Trophoblast cell (in vitro differentiated cells and primary cell): ENCODE measurements at regions not wholly inside any gene's neighbourhood (a gene's known extent, or its start where the extent isn't known, plus 50 kb on each side); places are given as distances from the start of the nearest gene placed in this dataset.
A peak's percentile ranks its signal among the peaks of the same experiment; 100 is the strongest.

Experiments
- DNase-seq, 2 donors: peaks; one replicate each; pipeline ENCODE4 v3.0.0-alpha.2; 2016
- H2AFZ ChIP-seq: 2 replicates; pipeline ENCODE4 v1.6.1; 2013; ENCODE audit warnings: low read length, moderate library complexity, mild to moderate bottlenecking; ENCODE audit not compliant: insufficient read depth, poor library complexity
- H2AK5ac ChIP-seq: 2 replicates; pipeline ENCODE4 v1.6.1; 2013; ENCODE audit warnings: mild to moderate bottlenecking, low read length
- H2BK120ac ChIP-seq: 2 replicates; pipeline ENCODE4 v1.6.1; 2013; ENCODE audit warnings: low read length, mild to moderate bottlenecking, moderate library complexity; ENCODE audit not compliant: insufficient read depth, poor library complexity
- H2BK12ac ChIP-seq: 2 replicates; pipeline ENCODE4 v1.6.1; 2013; ENCODE audit warnings: mild to moderate bottlenecking, low read length, moderate library complexity
- H2BK5ac ChIP-seq: 2 replicates; pipeline ENCODE4 v1.6.1; 2013; ENCODE audit warnings: low read length, low read depth, moderate library complexity, mild to moderate bottlenecking; ENCODE audit not compliant: poor library complexity
- H3K14ac ChIP-seq: 2 replicates; pipeline ENCODE4 v1.6.1; 2013; ENCODE audit warnings: mild to moderate bottlenecking, low read length
- H3K18ac ChIP-seq: 2 replicates; pipeline ENCODE4 v1.6.1; 2013; ENCODE audit warnings: mild to moderate bottlenecking, low read length
- H3K23ac ChIP-seq: 2 replicates; pipeline ENCODE4 v1.6.1; 2013; ENCODE audit warnings: low read length
- H3K27ac ChIP-seq: 2 replicates; pipeline ENCODE4 v1.5.1; 2013; ENCODE audit warnings: low read depth, mild to moderate bottlenecking, inconsistent platforms, low read length, moderate library complexity
- H3K27me3 ChIP-seq: 2 replicates; pipeline ENCODE4 v1.6.1; 2013; ENCODE audit warnings: inconsistent platforms, mild to moderate bottlenecking, low read length, moderate library complexity; ENCODE audit not compliant: insufficient read depth
- H3K36me3 ChIP-seq, 2 experiments: 1 replicate in 1 of 2; 2 replicates in 1 of 2; pipeline ENCODE4 v1.6.1; 2013; ENCODE audit warnings: low read length in 2 of 2, mild to moderate bottlenecking in 2 of 2, moderate library complexity in 1 of 2; ENCODE audit not compliant: insufficient read depth in 2 of 2, control insufficient read depth in 1 of 2
- H3K4ac ChIP-seq: 2 replicates; pipeline ENCODE4 v1.6.1; 2013; ENCODE audit warnings: low read depth, mild to moderate bottlenecking, low read length, moderate library complexity
- H3K4me1 ChIP-seq, 2 experiments: 1 replicate in 1 of 2; 2 replicates in 1 of 2; pipeline ENCODE4 v1.6.1; 2013; ENCODE audit warnings: low read length in 2 of 2, mild to moderate bottlenecking in 2 of 2, moderate library complexity in 1 of 2; ENCODE audit not compliant: insufficient read depth in 2 of 2, control insufficient read depth in 1 of 2
- H3K4me2 ChIP-seq: 2 replicates; pipeline ENCODE4 v1.6.1; 2013; ENCODE audit warnings: inconsistent platforms, mild to moderate bottlenecking, low read length, moderate library complexity
- H3K4me3 ChIP-seq: 2 replicates; pipeline ENCODE4 v1.5.1; 2013; ENCODE audit warnings: mild to moderate bottlenecking, low read depth, low read length, inconsistent platforms
- H3K79me1 ChIP-seq: one replicate; pipeline ENCODE4 v1.6.1; 2013; ENCODE audit warnings: low read length
- H3K79me2 ChIP-seq: 2 replicates; pipeline ENCODE4 v1.6.1; 2013; ENCODE audit warnings: low read length, mild to moderate bottlenecking; ENCODE audit not compliant: control insufficient read depth, insufficient read depth, poor library complexity
- H3K9ac ChIP-seq: 2 replicates; pipeline ENCODE4 v1.6.1; 2013; ENCODE audit warnings: mild to moderate bottlenecking, low read length
- H3K9me3 ChIP-seq: 2 replicates; pipeline ENCODE4 v1.6.1; 2013; ENCODE audit warnings: low read depth, mild to moderate bottlenecking, control low read depth, inconsistent platforms, low read length; ENCODE audit not compliant: insufficient read depth
- H4K12ac ChIP-seq: 2 replicates; pipeline ENCODE4 v1.6.1; 2013; ENCODE audit warnings: low read depth, mild to moderate bottlenecking, low read length, moderate library complexity
- H4K8ac ChIP-seq: 2 replicates; pipeline ENCODE4 v1.6.1; 2013; ENCODE audit warnings: low read depth, mild to moderate bottlenecking, low read length, moderate library complexity
- H4K91ac ChIP-seq: one replicate; pipeline ENCODE4 v1.6.1; 2013; ENCODE audit warnings: low read depth, mild to moderate bottlenecking, low read length, moderate library complexity
- WGBS: extraction: QIAGEN DNeasy Blood & Tissue Kit; methylation state at CpG from one replicate; pipeline ENCODE4 v1.1.7; 2013; ENCODE audit warnings: missing lambda C conversion rate; ENCODE audit not compliant: insufficient read length, insufficient coverage; ENCODE audit errors: extremely low coverage; 5-methylcytosine and 5-hydroxymethylcytosine counted together

DNA sequence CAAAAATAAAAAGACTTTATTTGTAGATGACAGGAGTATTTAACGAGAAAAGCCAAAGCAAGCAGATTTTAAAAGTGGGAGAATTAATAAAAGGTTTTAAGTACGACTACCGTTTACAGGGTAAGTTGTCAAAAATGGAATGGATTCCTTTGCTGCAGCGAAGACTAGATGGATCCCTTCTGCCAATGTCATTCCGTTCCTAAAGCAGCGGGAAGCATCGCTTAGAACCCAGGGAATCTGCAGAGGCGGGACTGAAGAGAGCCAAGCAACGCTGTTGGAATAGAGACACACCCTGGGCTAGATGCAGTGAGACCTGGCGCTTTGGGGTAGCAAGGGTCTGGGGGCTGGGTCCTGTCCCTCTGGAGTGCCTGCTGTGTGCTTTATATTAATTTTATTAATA lies 303.1 kb upstream of the MKI67 start:
- no CpG with 5 or more reads among the region's 10 CpGs for WGBS
- Histone ChIP-seq H3K79me1 (no peaks in the 10 kb centered on the region), H3K23ac (no peak overlapping the region), H3K4me1 (no peaks in the 10 kb centered on the region), H4K91ac (no peak overlapping the region), H2AK5ac (no peak overlapping the region), H3K4me2 (no peak overlapping the region), H3K18ac (no peak overlapping the region), H3K9ac (no peak overlapping the region), H3K4me3 (no peak overlapping the region), H3K4ac (no peak overlapping the region), H4K8ac (no peak overlapping the region), H3K36me3 (no peaks in the 10 kb centered on the region), H3K9me3 (peaks cover 3% of the 10 kb centered on the region), H2BK12ac (no peak overlapping the region), H2AFZ (no peak overlapping the region), H4K12ac (no peak overlapping the region), H3K79me2 (no peaks in the 10 kb centered on the region), H2BK5ac (no peak overlapping the region), H2BK120ac (no peak overlapping the region), H3K27ac (no peak overlapping the region), H3K27me3 (no peaks in the 10 kb centered on the region), H3K14ac (no peak overlapping the region)
- no peak for DNase-seq

GRCh38 chr10:128429835-128430513 lies 303.8 kb upstream of the MKI67 start:
- peak overlapping the region; percentile 41 for H3K9ac ChIP-seq
- H2BK12ac ChIP-seq: no peak overlapping the region
- H3K14ac ChIP-seq: no peak overlapping the region
- no peak overlapping the region for H3K4ac ChIP-seq
- DNase-seq: no peak
- no peaks in the 10 kb centered on the region for H3K4me1 ChIP-seq
- no peak overlapping the region for H3K4me2 ChIP-seq
- no peak overlapping the region for H2AFZ ChIP-seq
- H3K79me1 ChIP-seq: no peaks in the 10 kb centered on the region
- H3K27ac ChIP-seq: no peak overlapping the region
- H3K4me3 ChIP-seq: no peak overlapping the region
- no peak overlapping the region for H2BK5ac ChIP-seq
- WGBS: no CpG with 5 or more reads among the region's 33 CpGs
- H3K23ac ChIP-seq: no peak overlapping the region
- H4K12ac ChIP-seq: no peak overlapping the region
- no peak overlapping the region for H4K91ac ChIP-seq
- no peaks in the 10 kb centered on the region for H3K9me3 ChIP-seq
- no peak overlapping the region for H2BK120ac ChIP-seq
- no peak overlapping the region for H4K8ac ChIP-seq
- H2AK5ac ChIP-seq: no peak overlapping the region
- no peaks in the 10 kb centered on the region for H3K36me3 ChIP-seq
- H3K18ac ChIP-seq: no peak overlapping the region
- H3K79me2 ChIP-seq: no peaks in the 10 kb centered on the region
- no peaks in the 10 kb centered on the region for H3K27me3 ChIP-seq

- H3K4ac ChIP-seq: no peak overlapping the region
- no peak for DNase-seq
- H3K18ac ChIP-seq: no peak overlapping the region
- H3K36me3 ChIP-seq: no peaks in the 10 kb centered on the region
- no peaks in the 10 kb centered on the region for H3K79me1 ChIP-seq
- no peak overlapping the region for H2AK5ac ChIP-seq
- H3K27me3 ChIP-seq: no peaks in the 10 kb centered on the region
- no peak overlapping the region for H3K4me3 ChIP-seq
- H3K27ac ChIP-seq: no peak overlapping the region
- H4K12ac ChIP-seq: no peak overlapping the region
- no peak overlapping the region for H2BK5ac ChIP-seq
- H3K23ac ChIP-seq: no peak overlapping the region
- no peak overlapping the region for H2AFZ ChIP-seq
- no peak overlapping the region for H3K4me2 ChIP-seq
- no peaks in the 10 kb centered on the region for H3K9me3 ChIP-seq
- H3K14ac ChIP-seq: no peak overlapping the region
- H3K79me2 ChIP-seq: no peaks in the 10 kb centered on the region
- no peak overlapping the region for H4K8ac ChIP-seq
- no peak overlapping the region for H2BK120ac ChIP-seq
- no peak overlapping the region for H2BK12ac ChIP-seq
- H3K4me1 ChIP-seq: no peaks in the 10 kb centered on the region
- no CpG with 5 or more reads among the region's 12 CpGs for WGBS
- H3K9ac ChIP-seq: no peak overlapping the region
- H4K91ac ChIP-seq: no peak overlapping the region
These were observed 304.9 kb upstream of the MKI67 start for GRCh38 chr10:128431083-128431482.

GRCh38 chr10:128431506-128431905 lies 305.3 kb upstream of the MKI67 start:
- H3K4me2 ChIP-seq: no peak overlapping the region
- H3K18ac ChIP-seq: no peak overlapping the region
- H3K4ac ChIP-seq: no peak overlapping the region
- no peak overlapping the region for H3K27ac ChIP-seq
- H3K79me1 ChIP-seq: no peaks in the 10 kb centered on the region
- DNase-seq: no peak
- H3K23ac ChIP-seq: no peak overlapping the region
- no peak overlapping the region for H4K91ac ChIP-seq
- H2BK12ac ChIP-seq: no peak overlapping the region
- H3K4me1 ChIP-seq: no peaks in the 10 kb centered on the region
- no peak overlapping the region for H2AFZ ChIP-seq
- no peaks in the 10 kb centered on the region for H3K36me3 ChIP-seq
- no peak overlapping the region for H3K14ac ChIP-seq
- H2BK120ac ChIP-seq: no peak overlapping the region
- H4K8ac ChIP-seq: no peak overlapping the region
- no peaks in the 10 kb centered on the region for H3K9me3 ChIP-seq
- H2AK5ac ChIP-seq: no peak overlapping the region
- H4K12ac ChIP-seq: no peak overlapping the region
- no peaks in the 10 kb centered on the region for H3K79me2 ChIP-seq
- no CpG with 5 or more reads among the region's 19 CpGs for WGBS
- H2BK5ac ChIP-seq: no peak overlapping the region
- no peak overlapping the region for H3K9ac ChIP-seq
- H3K27me3 ChIP-seq: no peaks in the 10 kb centered on the region
- H3K4me3 ChIP-seq: no peak overlapping the region
